ENCODE measurements at regions not wholly inside any gene's neighbourhood (a gene's known extent, or its start where the extent isn't known, plus 50 kb on each side); places are given as distances from the start of the nearest gene placed in this dataset.

DNA sequence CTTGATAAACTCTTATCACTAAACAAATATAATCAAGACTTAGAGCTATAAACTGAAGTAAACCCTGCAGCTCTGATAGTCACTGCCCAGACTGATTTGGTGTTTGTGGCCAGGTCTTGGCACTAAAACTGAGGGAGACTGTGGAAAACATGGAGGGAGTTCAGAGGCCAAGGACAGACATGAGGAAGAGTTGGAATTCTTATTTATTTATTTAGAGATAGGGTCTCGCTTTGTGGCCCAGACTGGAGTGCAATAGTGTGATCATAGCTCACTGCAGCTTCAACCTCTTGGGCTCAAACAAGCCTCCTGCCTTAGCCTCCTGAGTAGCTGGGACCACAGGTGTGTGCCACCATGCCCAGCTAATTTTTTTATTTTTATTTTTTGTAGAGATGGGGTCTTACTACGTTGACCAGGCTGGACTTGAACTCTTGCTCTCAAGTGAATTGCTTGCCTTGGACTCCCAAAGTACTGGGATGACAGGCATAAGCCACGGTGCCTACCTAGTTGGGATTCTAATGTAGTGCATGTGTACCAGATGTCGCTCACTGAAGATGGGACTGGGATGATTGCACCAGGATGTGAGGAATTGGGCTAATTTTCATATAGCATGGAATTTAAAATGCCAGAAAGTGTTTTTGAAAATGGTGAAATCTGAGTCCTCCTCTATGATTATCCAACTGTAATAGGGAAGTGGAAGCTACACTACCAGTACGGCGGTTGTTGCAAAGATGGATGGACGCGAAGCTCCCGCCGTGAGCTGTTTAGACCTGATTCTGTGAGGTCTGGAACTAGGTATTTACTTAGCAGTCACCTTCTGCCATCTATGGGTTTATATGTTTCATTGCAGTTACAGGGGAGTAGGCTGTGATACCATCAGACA lies 52.7 kb upstream of the CTLA4 start:
- peak; percentile 32 for DNase-seq

DNA sequence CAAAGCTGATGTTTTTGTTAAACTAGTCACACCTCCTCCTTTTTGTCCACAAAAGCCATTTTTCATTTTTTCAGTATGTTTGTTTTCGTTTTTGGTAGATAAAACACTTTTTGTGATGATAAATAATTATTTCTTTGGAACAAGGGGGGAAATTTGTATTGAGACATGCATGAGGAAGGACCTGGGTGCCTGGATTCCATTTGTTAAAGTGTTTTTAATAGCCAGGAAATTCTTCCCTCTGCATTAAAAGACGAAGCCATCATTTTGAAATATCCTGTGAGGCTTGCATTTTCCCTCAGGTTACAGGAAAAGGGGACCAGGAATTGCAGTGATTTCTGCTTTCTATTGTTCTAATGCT lies 52.1 kb upstream of the CTLA4 start:
- DNase-seq = no peak

- DNase-seq = no peak
These were observed 50.4 kb upstream of the CTLA4 start for GRCh38 chr2:203817147-203817546.

Measured in NCI-H2081 treated with DMSO at 0.1 percent for 48 hours (cell line).